Parathyroid adenoma (tissue), 2 donors: ENCODE measurements at regions not wholly inside any gene's neighbourhood (a gene's known extent, or its start where the extent isn't known, plus 50 kb on each side); places are given as distances from the start of the nearest gene placed in this dataset.
"Not testable (repeated sequence)": the region's sequence is repeated elsewhere in the genome, so short reads cannot be mapped to it uniquely, and the experiment has no call there.

ENCODE experiments used
- H2AFZ ChIP-seq: fragments of 300-600 bp; sonication (generic); one replicate; pipeline ENCODE4 v1.7.0; 2017; ENCODE audit warnings: antibody characterized with exemption, mild to moderate bottlenecking
- H3K27ac ChIP-seq: fragments of 300-600 bp; sonication (generic); one replicate; pipeline ENCODE4 v1.7.0; 2017
- H3K27me3 ChIP-seq: fragments of 300-600 bp; sonication (generic); one replicate; pipeline ENCODE4 v1.7.0; 2017; ENCODE audit warnings: low read length; ENCODE audit not compliant: control insufficient read depth, insufficient read depth
- H3K36me3 ChIP-seq: fragments of 300-600 bp; sonication (generic); one replicate; pipeline ENCODE4 v1.7.0; 2017; ENCODE audit warnings: low read length; ENCODE audit not compliant: control insufficient read depth, insufficient read depth
- H3K4me1 ChIP-seq: fragments of 300-600 bp; sonication (generic); one replicate; pipeline ENCODE4 v1.7.0; 2017; ENCODE audit warnings: control low read depth
- H3K4me2 ChIP-seq: fragments of 300-600 bp; sonication (generic); one replicate; pipeline ENCODE4 v1.7.0; 2017; ENCODE audit warnings: low read length
- H3K4me3 ChIP-seq: fragments of 300-600 bp; sonication (generic); one replicate; pipeline ENCODE4 v1.7.0; 2017; ENCODE audit warnings: low read depth, low read length
- H3K79me2 ChIP-seq: fragments of 300-600 bp; sonication (generic); one replicate; pipeline ENCODE4 v1.7.0; 2017; ENCODE audit warnings: control low read depth
- H3K9ac ChIP-seq: fragments of 300-600 bp; sonication (generic); one replicate; pipeline ENCODE4 v1.7.0; 2017; ENCODE audit warnings: mild to moderate bottlenecking
- H3K9me3 ChIP-seq: fragments of 300-600 bp; sonication (generic); one replicate; pipeline ENCODE4 v1.7.0; 2017; ENCODE audit warnings: low read length; ENCODE audit not compliant: control insufficient read depth
- CTCF ChIP-seq: fragments of 300-600 bp; sonication (generic); IDR thresholded peaks from one replicate; pipeline ENCODE4 v1.7.0; 2017; ENCODE audit warnings: antibody characterized with exemption, mild to moderate bottlenecking
- donor health status: primary hyperparathyroidism.

GRCh38 chr4:127479031-127479622 lies 153.6 kb upstream of the INTU start:
- Histone ChIP-seq H3K4me2 (no peak overlapping the region), H3K9ac (no peak overlapping the region), H2AFZ (no peak overlapping the region), H3K4me3 (no peak overlapping the region), H3K9me3 (no peaks in the 10 kb centered on the region), H3K79me2 (no peaks in the 10 kb centered on the region), H3K36me3 (no peaks in the 10 kb centered on the region), H3K4me1 (no peaks in the 10 kb centered on the region), H3K27me3 (no peaks in the 10 kb centered on the region), H3K27ac (no peak overlapping the region)
- peak; percentile 41 for TF ChIP-seq CTCF

- Histone ChIP-seq H3K4me1 (no peaks in the 10 kb centered on the region), H3K27me3 (no peaks in the 10 kb centered on the region), H3K79me2 (no peaks in the 10 kb centered on the region), H3K4me3 (no peak overlapping the region), H3K9ac (no peak overlapping the region), H3K36me3 (no peaks in the 10 kb centered on the region), H2AFZ (no peak overlapping the region), H3K9me3 (no peaks in the 10 kb centered on the region), H3K4me2 (no peak overlapping the region), H3K27ac (no peak overlapping the region)
- no peak for TF ChIP-seq CTCF
These were observed 150.7 kb upstream of the INTU start for GRCh38 chr4:127482049-127482448.

- Histone ChIP-seq H3K79me2 (no peaks in the 10 kb centered on the region), H3K4me3 (no peak overlapping the region), H3K27me3 (no peaks in the 10 kb centered on the region), H3K4me1 (no peaks in the 10 kb centered on the region), H3K27ac (no peak overlapping the region), H3K4me2 (no peak overlapping the region), H3K9ac (no peak overlapping the region), H2AFZ (no peak overlapping the region), H3K36me3 (no peaks in the 10 kb centered on the region), H3K9me3 (no peaks in the 10 kb centered on the region)
- TF ChIP-seq CTCF = no peak
These were observed 148.6 kb upstream of the INTU start for GRCh38 chr4:127484117-127484516.

GRCh38 chr4:127486248-127486647 lies 146.5 kb upstream of the INTU start:
- no peak for TF ChIP-seq CTCF
- Histone ChIP-seq H3K27ac (no peak overlapping the region), H3K4me3 (no peak overlapping the region), H3K9me3 (no peaks in the 10 kb centered on the region), H3K4me2 (no peak overlapping the region), H3K79me2 (no peaks in the 10 kb centered on the region), H3K27me3 (no peaks in the 10 kb centered on the region), H2AFZ (no peak overlapping the region), H3K4me1 (no peaks in the 10 kb centered on the region), H3K9ac (no peak overlapping the region), H3K36me3 (no peaks in the 10 kb centered on the region)

- Histone ChIP-seq H3K4me3 (no peak overlapping the region), H3K36me3 (no peaks in the 10 kb centered on the region), H3K9ac (no peak overlapping the region), H3K27ac (no peak overlapping the region), H3K4me1 (no peaks in the 10 kb centered on the region), H3K9me3 (no peaks in the 10 kb centered on the region), H3K79me2 (no peaks in the 10 kb centered on the region), H3K4me2 (no peak overlapping the region), H2AFZ (no peak overlapping the region), H3K27me3 (no peaks in the 10 kb centered on the region)
- TF ChIP-seq CTCF = no peak
These were observed 141.2 kb upstream of the INTU start for GRCh38 chr4:127491571-127491970.

GRCh38 chr4:127496875-127497274 lies 135.9 kb upstream of the INTU start:
- not testable (repeated sequence) for H3K36me3 ChIP-seq, H3K27ac ChIP-seq, H3K27me3 ChIP-seq, H3K9me3 ChIP-seq, H3K4me3 ChIP-seq, H2AFZ ChIP-seq, H3K4me2 ChIP-seq, H3K4me1 ChIP-seq, H3K9ac ChIP-seq, H3K79me2 ChIP-seq
